Hematopoietic multipotent progenitor cell treated with erythropoietin and hydrocortisone succinate and interleukin-3 and kit ligand, for 6 days (in vitro differentiated cells): ENCODE measurements at regions not wholly inside any gene's neighbourhood (a gene's known extent, or its start where the extent isn't known, plus 50 kb on each side); places are given as distances from the start of the nearest gene placed in this dataset.
"Not testable (repeated sequence)": the region's sequence is repeated elsewhere in the genome, so short reads cannot be mapped to it uniquely, and the experiment has no call there.

Experiments used
- DNase-seq: peaks from one replicate; pipeline ENCODE4 v3.0.0-alpha.2; 2015

GRCh38 chr10:33732161-33732680 is 397.8 kb upstream of the NRP1 start:
- no peak for DNase-seq

DNA sequence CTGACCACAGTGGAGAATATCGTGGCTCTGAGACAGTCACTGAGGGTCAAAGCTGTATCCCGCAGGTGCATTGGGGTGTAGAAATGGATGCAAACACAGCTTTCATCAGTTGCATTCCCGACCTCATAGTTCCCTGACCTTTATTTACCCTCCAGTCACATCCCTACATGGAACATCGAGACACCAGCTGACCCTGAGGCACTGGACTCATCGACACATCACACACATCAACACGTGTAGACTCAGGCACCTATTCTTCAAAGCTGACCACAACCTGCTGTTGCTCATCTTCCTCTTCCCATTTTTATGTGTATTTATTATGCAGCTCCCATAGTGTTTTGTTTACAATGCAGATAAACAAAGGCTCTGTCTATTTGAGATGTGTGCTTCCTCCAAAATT is 396.9 kb upstream of the NRP1 start:
- no peak for DNase-seq

- DNase-seq, result no peak
Measured at GRCh38 chr10:33725430-33725829, 391.0 kb upstream of the NRP1 start.

GRCh38 chr10:33723181-33723580 is 388.7 kb upstream of the NRP1 start:
- no peak for DNase-seq

GRCh38 chr10:33722067-33722466 is 387.6 kb upstream of the NRP1 start:
- DNase-seq, result no peak

DNA sequence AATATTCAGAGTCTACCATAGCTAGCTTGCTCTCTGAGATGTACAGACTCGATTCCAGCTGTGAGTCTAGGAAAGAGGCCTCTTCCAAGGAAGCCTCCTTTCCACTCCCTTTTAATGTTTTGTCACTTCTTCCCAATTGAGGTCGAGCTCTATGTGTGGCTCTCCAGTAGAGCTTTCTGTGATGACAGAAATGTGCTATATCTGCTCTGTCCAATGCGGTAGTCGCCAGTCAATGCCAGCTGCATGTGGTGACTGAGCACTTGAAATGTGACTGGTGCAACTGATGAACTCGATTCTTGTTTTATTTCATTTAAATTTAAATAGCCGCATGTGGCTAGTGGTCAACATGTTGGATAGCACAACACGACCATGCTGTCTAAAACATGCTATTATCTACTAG is 387.0 kb upstream of the NRP1 start:
- no peak for DNase-seq

GRCh38 chr10:33720161-33720560 is 385.7 kb upstream of the NRP1 start:
- DNase-seq, result no peak

GRCh38 chr10:33719005-33719703 is 384.7 kb upstream of the NRP1 start:
- no peak for DNase-seq

DNA sequence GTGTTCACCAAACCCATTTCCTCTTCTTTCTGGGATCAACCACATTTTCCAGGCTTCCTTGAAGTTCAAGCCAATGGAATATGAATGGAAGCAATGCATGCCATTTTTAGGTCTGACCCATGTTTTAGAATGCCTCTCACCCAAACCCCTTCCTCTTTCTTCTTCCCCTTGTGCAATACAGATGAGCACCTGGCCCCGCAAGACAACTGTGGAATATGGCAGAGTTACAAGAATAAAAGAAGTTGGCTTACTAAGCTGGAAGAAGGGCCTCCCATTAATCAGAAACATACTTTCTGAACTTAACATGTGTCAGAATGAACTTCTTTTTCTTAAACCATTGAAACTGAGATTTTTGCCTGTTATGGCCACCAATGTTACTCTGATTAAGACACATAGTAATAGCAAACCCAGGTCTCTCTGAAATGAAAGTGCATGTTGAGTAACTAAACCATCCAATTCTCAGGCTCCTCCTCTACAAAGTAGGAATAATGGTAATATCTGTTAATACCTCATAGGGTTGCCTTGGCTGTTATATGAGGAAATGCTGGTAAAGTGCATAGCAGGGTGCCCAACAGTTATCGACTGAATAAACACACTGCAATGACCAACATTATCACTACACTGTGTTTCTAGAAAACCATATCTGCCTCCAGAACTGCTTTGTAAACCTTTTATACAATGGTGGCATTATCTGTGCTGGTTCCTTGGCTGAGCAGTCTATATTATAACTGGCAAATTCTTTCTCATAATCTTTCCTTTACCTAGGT is 382.2 kb upstream of the NRP1 start:
- DNase-seq, result no peak

GRCh38 chr10:33715303-33715975 is 381.0 kb upstream of the NRP1 start:
- no peak for DNase-seq

DNA sequence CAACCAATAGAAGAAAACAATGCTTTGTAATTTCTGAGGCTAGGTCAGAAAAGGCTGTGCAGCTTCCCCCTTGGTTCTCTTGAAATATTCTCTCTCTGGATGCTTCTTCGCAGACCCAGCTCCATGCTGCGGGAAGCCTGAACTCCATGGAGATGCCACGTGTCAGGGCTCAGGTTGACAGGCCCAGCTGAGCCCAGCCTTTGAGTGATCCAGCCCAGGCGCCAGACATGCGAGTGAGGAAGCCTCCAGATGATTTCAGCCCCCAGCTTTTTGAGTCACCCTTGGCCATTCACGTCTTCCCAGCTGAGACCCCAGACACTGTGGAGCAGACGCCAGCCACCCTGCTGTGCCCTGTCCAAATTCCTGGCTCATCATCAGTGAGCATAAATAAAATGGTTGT is 378.4 kb upstream of the NRP1 start:
- DNase-seq, result no peak

DNA sequence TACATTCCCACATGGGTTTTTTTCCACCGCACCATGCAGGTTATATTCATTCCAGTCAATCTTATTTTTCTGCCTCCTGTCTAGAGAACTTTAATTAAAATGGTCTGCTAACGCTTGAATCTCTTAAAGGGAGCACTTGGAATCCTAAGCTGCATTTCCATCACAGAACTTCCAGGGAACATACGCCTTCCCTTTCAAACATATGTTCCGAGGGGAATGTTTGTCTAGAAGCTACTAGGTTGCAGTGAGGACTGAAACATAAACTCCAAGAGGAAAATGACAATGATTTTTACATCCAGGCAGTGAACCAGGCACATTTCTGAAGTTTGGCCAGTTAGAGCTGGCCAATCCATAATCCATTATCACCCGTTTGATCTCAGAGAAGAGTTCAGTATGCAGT is 375.5 kb upstream of the NRP1 start:
- DNase-seq, result no peak

DNA sequence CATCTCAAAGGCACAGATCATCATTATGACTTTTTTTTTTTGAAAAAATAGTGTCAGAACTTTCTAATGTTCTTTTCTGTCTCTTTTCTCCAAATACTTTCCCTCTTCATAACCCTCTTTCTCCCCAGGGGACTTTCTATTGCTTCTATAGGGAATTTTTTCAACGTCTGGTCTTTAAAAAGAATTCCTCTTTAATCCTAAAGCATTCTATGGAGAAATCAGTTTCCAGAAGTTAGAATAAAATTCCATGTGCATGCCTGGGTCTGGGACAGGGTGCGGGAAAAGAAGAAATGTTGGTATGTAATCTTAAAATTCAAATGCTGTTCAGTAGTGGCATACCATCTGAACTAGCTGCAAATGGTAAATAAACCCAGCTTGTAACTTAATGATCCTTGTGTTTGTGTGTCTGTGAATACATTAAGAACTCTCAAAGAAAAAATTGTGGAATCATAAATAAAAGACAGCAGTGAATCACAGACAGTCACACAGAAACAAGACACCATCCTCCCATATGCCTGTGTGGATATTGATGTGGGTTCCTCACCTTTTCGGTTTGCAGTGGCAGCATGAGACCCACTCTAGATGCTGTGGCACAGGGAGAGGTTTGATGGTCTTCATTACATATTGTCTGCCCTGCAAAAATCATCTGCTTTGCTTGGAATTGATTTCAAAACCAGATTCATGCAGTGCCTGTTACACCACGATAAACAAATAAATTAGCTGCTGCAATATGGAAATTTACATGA is 374.7 kb upstream of the NRP1 start:
- no peak for DNase-seq

- DNase-seq, result no peak
Measured at GRCh38 chr10:33708561-33708960, 374.1 kb upstream of the NRP1 start.

DNA sequence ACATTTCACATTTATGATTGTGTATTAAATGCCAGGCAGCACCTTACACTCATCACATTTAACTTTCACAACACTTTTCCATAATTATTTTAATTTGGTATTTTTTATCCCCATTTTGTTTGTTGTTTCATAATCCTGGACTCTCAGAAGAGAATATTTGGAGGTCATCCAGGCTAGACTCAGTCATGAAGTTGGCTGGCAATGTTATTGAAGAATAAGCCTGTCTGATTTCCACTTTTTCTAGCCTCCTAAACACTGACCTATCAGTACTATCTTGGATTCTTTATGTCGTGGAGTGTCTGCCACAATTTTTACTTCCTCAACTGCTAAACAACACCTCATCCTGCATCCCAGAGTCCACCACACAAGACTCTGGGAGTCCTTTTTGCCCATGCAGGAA is 372.3 kb upstream of the NRP1 start:
- DNase-seq, result no peak

DNA sequence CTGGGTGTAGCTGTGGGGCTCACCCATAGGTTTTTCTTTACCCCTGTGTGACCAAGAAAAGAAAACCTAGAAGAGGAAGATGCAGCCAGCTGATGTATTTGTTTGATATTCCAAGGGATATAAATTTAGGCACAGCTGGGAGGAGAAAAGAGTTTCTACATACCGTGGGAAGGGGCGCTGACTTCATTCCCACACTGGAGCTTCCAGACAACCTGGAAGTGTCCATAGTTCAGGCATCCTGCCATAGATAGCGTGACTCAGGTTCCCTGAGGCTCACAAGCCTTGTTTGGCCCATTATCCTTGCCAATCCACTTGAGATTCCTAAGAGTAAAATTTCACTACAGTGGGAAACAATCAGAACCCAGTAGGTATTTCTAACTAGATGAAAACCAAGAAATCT is 371.7 kb upstream of the NRP1 start:
- no peak for DNase-seq

DNA sequence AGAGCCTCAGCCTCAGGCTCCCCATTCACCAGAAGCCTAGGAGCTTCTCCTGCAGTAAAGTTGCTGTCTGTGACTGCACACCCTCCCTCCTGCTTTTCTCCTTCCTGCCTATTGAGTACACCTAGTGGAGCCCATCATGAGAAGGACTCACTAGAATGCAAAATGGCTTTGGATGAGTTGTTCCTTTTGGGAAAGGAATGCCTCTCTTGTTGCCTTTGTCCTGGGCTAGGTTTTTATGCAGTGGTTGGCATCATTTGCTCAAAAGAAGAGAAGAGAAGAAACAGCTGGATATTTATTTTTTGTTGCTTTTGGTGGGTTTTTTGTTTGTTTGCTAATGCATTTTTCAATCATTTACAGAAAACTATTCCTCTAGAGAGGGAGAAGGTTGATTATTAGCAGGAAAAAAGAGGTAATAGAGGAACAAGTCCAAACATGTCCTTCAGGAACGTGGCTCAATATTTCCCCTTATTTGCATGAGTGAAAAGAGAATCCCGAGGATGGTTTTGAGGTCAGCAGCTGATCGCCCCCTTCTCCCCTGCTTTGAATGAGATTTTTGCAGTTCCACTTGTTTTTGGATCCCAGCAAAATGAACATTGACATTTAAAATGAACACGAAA is 369.9 kb upstream of the NRP1 start:
- no peak for DNase-seq

- DNase-seq, result no peak
Measured at GRCh38 chr10:33703501-33704213, 369.2 kb upstream of the NRP1 start.

GRCh38 chr10:33698033-33698432 is 363.6 kb upstream of the NRP1 start:
- no peak for DNase-seq

GRCh38 chr10:33697016-33697415 is 362.5 kb upstream of the NRP1 start:
- DNase-seq, result no peak

DNA sequence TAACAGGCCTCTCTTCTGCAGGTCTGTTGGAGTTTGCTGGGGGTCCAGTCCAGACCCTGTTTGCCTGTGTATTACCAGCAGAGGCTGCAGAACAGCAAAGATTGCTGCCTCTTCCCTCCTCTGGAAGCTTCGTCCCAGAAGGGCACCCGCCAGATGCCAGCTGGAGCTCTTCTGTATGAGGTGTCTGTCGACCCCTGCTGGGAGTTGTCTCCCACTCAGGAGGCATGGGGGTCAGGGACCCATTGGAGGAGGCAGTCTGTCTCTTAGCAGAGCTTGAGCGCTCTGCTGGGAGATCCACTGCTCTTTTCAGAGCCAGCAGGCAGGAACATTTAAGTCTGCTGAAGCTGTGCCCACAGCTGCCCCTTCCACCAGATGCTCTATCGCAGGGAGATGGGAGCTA is 361.1 kb upstream of the NRP1 start:
- DNase-seq, result no peak

- not testable (repeated sequence) for DNase-seq
Measured at GRCh38 chr10:33690536-33690935, 356.1 kb upstream of the NRP1 start.
